GM10266 (cell line): ENCODE measurements at regions not wholly inside any gene's neighbourhood (a gene's known extent, or its start where the extent isn't known, plus 50 kb on each side); places are given as distances from the start of the nearest gene placed in this dataset.

Source experiments
- DNase-seq: peaks from one replicate; pipeline ENCODE4 v3.0.0; 2012; ENCODE audit errors: extremely low spot score
- TF ChIP-seq, protein P1 (sequence below): IDR thresholded peaks from 2 replicates; pipeline ENCODE4 v1.5.1; 2012; ENCODE audit warnings: mild to moderate bottlenecking, low read depth; ENCODE audit not compliant: control insufficient read depth, insufficient read depth; ENCODE audit errors: missing control alignments

DNA sequence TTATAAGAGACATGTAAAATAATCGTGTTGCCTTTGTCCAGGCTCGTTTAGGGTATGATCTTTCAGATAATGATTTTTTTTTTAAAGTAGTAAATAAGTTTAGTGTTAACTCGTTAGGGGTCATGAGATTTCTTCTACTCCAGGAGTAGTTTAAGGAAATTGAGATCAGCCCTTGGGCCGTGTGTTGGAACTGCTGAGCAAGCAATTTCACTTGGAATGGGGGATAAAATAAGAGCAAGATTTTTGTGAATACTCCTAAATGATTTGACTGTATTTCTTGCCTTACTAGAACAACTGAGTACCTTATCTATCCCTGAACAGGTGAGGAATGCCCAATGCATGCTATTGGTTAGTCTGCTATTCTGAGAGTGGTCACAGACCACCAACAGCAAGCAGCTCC is 102.2 kb upstream of the SERPINE2 start:
- TF ChIP-seq, protein P1, sequence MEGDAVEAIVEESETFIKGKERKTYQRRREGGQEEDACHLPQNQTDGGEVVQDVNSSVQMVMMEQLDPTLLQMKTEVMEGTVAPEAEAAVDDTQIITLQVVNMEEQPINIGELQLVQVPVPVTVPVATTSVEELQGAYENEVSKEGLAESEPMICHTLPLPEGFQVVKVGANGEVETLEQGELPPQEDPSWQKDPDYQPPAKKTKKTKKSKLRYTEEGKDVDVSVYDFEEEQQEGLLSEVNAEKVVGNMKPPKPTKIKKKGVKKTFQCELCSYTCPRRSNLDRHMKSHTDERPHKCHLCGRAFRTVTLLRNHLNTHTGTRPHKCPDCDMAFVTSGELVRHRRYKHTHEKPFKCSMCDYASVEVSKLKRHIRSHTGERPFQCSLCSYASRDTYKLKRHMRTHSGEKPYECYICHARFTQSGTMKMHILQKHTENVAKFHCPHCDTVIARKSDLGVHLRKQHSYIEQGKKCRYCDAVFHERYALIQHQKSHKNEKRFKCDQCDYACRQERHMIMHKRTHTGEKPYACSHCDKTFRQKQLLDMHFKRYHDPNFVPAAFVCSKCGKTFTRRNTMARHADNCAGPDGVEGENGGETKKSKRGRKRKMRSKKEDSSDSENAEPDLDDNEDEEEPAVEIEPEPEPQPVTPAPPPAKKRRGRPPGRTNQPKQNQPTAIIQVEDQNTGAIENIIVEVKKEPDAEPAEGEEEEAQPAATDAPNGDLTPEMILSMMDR = no peak
- DNase-seq = no peak

DNA sequence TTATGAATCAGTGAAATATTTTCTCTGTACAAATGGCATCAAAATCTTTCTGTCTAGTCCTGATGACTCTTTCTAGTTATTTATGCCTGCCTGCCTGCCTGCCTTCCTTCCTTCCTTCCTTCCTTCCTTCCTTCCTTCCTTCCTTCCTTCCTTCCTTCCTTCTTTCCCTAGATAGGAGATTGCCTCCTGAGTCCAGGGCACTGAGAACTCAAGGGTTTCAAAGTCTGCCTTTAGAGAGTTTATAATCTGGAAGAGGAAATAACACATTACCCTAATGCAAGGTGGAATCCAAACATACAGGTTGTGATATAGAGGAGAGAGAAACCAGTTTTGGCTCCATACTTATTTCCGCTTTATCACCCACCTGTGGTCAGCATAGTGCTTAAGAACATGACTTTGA is 98.1 kb upstream of the SERPINE2 start:
- TF ChIP-seq, protein P1 = no peak
- DNase-seq = no peak

DNA sequence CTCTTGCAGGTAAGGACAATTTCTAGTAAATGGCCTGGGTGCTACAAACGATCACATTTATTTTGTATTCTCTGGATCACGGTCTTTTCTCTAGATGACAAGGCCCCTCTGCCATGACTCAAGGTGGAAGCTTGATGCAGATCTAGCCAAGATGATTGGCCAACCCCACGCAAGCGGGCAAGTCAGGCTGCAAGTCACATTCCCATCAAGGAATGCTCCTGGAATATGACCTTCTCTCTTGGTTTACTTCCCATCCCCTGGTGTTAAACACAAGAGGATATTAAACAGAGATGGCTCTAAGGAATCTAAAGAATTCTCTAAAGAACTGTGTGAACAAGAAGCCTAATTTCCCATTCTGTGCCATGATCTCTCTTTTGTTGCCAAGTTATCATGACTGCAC is 97.3 kb upstream of the SERPINE2 start:
- no peak for DNase-seq
- TF ChIP-seq, protein P1 = no peak

DNA sequence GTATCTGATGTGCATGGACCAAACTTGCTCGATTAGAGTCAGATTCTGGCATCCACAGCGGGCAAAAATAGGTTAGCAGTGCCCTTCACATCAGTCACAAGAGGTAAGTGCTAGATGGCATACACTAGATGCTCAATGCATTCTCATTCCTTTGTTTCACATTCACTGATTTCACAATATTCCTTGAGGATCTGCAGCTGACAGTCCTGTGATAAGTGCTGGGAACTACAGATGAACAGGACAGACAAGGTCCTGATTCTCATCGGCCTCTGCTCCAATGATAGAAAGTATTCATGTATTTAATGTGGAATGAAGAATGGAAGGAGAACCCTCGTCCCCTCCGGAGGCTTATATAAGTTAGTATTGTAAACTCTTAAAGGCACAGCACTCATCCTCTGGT is 96.8 kb upstream of the SERPINE2 start:
- DNase-seq = no peak
- TF ChIP-seq, protein P1 = no peak

DNA sequence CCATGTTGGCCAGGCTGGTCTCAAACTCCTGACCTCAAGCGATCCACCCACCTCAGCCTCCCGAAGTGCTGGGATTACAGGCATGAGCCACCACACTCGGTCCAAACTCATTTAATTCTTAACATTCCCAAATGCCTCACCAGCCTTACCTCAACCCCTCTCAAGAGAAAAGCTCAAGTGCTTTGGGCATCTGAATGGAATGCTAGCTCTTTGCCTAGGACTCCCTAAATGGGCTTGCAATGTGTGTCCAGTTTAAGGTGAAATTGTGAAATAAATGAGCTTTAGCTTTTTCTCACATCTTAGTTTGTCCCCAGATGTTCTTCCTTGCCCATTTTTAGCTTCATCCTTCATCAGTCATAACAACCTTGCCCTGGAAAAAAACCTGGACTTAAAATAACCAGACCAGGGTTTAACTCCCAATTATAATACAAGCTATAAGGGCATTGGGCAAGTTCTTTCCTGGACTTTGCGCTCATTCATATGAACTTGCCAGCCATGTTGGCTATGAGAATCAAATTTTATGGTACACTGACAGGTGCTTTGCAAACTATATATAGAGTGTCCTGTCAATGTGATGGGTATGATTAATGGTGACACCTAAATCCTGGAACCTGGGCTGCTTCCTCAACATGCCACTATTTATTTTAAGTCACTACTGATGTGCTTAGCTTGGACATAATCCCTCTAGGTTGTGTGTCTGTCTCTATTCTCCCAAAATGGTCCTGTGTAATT is 95.1 kb upstream of the SERPINE2 start:
- no peak for DNase-seq
- TF ChIP-seq, protein P1 = no peak

DNA sequence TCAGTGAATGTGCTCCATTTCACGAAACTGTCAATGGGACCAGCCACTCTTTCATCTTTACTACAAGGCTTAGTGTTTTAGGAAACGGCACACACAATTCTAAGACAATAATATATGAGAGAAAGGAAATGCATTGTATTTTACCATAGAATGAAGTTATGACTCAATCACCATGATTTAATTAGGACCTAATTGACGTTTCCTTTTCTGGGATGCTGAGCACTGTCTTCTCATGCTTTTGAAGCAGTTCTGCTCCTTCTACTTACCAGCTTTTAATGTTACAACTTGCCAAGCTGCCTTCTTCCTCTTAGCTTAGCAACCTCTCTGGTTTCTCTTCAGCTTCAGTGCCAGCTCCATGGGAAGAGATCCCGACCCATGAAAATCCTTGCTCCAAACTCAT is 94.3 kb upstream of the SERPINE2 start:
- TF ChIP-seq, protein P1 = no peak
- no peak for DNase-seq

DNA sequence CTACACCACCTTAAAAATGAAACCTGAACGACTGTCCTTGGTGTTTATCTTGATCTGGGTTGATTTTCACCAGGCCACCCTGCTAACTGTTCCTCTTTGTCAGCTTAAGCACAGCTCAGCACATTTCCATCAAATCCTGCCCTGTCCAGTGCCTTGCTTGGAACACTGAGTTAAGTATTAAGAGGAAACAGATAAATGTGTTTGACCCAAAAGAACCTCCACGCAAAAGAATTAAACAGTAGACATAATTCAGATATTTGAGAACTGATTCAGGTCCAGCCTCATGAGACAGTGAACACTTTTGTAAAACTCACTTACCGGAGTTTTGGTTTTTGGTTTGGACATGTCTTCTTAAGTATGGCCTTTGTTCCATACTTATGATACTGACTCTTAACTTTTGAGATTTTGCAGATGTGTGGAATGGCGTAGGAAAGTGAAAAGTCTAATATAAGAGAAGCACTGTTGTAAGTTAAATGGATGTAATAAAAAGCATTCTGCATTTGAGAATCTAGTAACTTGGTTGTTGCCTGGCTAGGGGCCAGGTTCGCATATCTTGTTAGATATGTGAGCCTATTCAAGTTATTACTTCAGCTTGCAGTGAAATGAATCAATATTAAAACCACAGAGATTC is 88.9 kb upstream of the SERPINE2 start:
- TF ChIP-seq, protein P1 = no peak
- DNase-seq = no peak
